ENCODE measurements at regions not wholly inside any gene's neighbourhood (a gene's known extent, or its start where the extent isn't known, plus 50 kb on each side); places are given as distances from the start of the nearest gene placed in this dataset.

DNA sequence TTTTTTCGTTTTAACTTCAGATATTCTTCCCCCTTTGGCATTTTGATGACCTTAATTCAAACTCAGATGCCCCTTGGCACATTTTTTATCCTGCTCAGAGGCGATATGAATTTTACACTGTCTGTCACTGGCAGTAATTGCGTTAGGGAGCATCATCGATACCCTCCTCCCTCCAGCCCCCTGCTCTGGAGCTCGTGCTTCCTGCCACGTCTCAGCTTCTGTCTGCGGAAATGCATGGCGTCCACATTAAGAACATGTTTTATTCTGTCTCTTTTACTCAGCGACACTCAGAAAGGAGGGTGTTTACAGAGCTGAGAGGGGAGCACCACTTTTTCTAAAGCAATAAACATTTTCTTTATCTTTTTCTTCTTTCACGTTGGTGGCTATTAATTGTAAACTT lies 254.2 kb downstream of the EBLN2 start:
- Histone ChIP-seq H3K27ac (ENCODE audit: low read depth, low read length) (no peak overlapping the region), H3K79me2 (ENCODE audit: insufficient read depth, low read length) (no peaks in the 10 kb centered on the region), H3K36me3 (ENCODE audit: low read length) (no peaks in the 10 kb centered on the region), H3K9me2 (replicated peaks; ENCODE audit: insufficient read depth, low read length) (no peaks in the 10 kb centered on the region), H3K27me3 (ENCODE audit: low read length) (no peaks in the 10 kb centered on the region), H3K4me3 (ENCODE audit: insufficient read depth, low read length, poor library complexity, severe bottlenecking) (no peak overlapping the region), H3K9me3 (ENCODE audit: insufficient read depth, low read length) (no peaks in the 10 kb centered on the region), H3K4me2 (ENCODE audit: low read depth, low read length, poor library complexity, severe bottlenecking) (no peak overlapping the region), H3K9ac (ENCODE audit: low read length) (no peak overlapping the region), H2AFZ (ENCODE audit: low read depth, low read length, severe bottlenecking) (no peak overlapping the region), H3F3A (ENCODE audit: insufficient read depth) (no peaks in the 10 kb centered on the region), H4K20me1 (ENCODE audit: low read depth, low read length) (no peaks in the 10 kb centered on the region)
- TF ChIP-seq EZH2phosphoT487 (conservative IDR thresholded peaks at IDR 0.05; ENCODE audit: low read length): no peak
- TF ChIP-seq, protein P1, sequence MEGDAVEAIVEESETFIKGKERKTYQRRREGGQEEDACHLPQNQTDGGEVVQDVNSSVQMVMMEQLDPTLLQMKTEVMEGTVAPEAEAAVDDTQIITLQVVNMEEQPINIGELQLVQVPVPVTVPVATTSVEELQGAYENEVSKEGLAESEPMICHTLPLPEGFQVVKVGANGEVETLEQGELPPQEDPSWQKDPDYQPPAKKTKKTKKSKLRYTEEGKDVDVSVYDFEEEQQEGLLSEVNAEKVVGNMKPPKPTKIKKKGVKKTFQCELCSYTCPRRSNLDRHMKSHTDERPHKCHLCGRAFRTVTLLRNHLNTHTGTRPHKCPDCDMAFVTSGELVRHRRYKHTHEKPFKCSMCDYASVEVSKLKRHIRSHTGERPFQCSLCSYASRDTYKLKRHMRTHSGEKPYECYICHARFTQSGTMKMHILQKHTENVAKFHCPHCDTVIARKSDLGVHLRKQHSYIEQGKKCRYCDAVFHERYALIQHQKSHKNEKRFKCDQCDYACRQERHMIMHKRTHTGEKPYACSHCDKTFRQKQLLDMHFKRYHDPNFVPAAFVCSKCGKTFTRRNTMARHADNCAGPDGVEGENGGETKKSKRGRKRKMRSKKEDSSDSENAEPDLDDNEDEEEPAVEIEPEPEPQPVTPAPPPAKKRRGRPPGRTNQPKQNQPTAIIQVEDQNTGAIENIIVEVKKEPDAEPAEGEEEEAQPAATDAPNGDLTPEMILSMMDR (IDR thresholded peaks at IDR 0.05; ENCODE audit: insufficient read depth, low read length, poor library complexity, severe bottlenecking): no peak

DNA sequence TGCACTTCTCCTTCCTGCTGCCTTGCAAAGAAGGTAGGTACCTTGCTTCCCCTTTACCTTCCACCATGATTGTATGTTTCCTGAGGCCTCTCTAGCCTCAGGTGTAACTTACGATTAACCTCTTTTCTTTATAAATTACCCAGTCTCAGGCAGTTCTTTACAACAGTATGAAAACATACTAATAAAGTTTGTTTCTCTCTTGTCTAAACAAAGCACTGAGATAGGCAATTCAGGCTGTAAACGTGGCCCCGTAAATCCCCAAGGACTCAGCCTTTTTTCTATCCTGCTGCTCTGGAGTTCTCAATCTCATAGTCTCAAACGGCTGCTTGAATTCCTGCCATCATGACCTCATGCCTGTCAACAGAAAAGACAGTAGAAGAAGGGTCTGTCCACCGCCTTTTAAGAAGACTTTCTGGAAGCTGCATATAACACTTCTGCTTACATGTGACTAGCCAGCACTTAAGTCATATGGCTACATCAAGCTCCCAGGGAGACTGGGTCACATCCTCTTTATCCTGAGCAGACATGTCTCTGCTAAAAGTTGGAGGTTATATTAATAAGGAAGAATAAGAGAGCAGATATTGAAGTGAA lies 257.8 kb downstream of the EBLN2 start:
- Histone ChIP-seq H2AFZ (ENCODE audit: low read depth, low read length, severe bottlenecking) (no peak overlapping the region), H3K9ac (ENCODE audit: low read length) (no peak overlapping the region), H3K36me3 (ENCODE audit: low read length) (no peaks in the 10 kb centered on the region), H3K4me3 (ENCODE audit: insufficient read depth, low read length, poor library complexity, severe bottlenecking) (no peak overlapping the region), H3K9me2 (replicated peaks; ENCODE audit: insufficient read depth, low read length) (no peaks in the 10 kb centered on the region), H3K9me3 (ENCODE audit: insufficient read depth, low read length) (no peaks in the 10 kb centered on the region), H4K20me1 (ENCODE audit: low read depth, low read length) (no peaks in the 10 kb centered on the region), H3F3A (ENCODE audit: insufficient read depth) (no peaks in the 10 kb centered on the region), H3K79me2 (ENCODE audit: insufficient read depth, low read length) (no peaks in the 10 kb centered on the region), H3K27me3 (ENCODE audit: low read length) (no peaks in the 10 kb centered on the region), H3K4me2 (ENCODE audit: low read depth, low read length, poor library complexity, severe bottlenecking) (no peak overlapping the region), H3K27ac (ENCODE audit: low read depth, low read length) (no peak overlapping the region)
- TF ChIP-seq EZH2phosphoT487 (conservative IDR thresholded peaks at IDR 0.05; ENCODE audit: low read length): no peak
- TF ChIP-seq, protein P1 (IDR thresholded peaks at IDR 0.05; ENCODE audit: insufficient read depth, low read length, poor library complexity, severe bottlenecking): no peak

- H3K9me3 ChIP-seq (ENCODE audit: insufficient read depth, low read length): no peaks in the 10 kb centered on the region
- H2AFZ ChIP-seq (ENCODE audit: low read depth, low read length, severe bottlenecking): no peak overlapping the region
- H3K4me2 ChIP-seq (ENCODE audit: low read depth, low read length, poor library complexity, severe bottlenecking): no peak overlapping the region
- TF ChIP-seq, protein P1 (IDR thresholded peaks at IDR 0.05; ENCODE audit: insufficient read depth, low read length, poor library complexity, severe bottlenecking): no peak
- TF ChIP-seq EZH2phosphoT487 (conservative IDR thresholded peaks at IDR 0.05; ENCODE audit: low read length): no peak
- no peak overlapping the region for H3K9ac ChIP-seq (ENCODE audit: low read length)
- H4K20me1 ChIP-seq (ENCODE audit: low read depth, low read length): no peaks in the 10 kb centered on the region
- H3F3A ChIP-seq (ENCODE audit: insufficient read depth): no peaks in the 10 kb centered on the region
- H3K4me3 ChIP-seq (ENCODE audit: insufficient read depth, low read length, poor library complexity, severe bottlenecking): no peak overlapping the region
- no peaks in the 10 kb centered on the region for H3K36me3 ChIP-seq (ENCODE audit: low read length)
- no peaks in the 10 kb centered on the region for H3K27me3 ChIP-seq (ENCODE audit: low read length)
- H3K79me2 ChIP-seq (ENCODE audit: insufficient read depth, low read length): no peaks in the 10 kb centered on the region
- no peak overlapping the region for H3K27ac ChIP-seq (ENCODE audit: low read depth, low read length)
- H3K9me2 ChIP-seq (replicated peaks; ENCODE audit: insufficient read depth, low read length): no peaks in the 10 kb centered on the region
Observed at GRCh38 chr3:73321286-73321999, 260.0 kb downstream of the EBLN2 start.
